ENCODE measurements at regions not wholly inside any gene's neighbourhood (a gene's known extent, or its start where the extent isn't known, plus 50 kb on each side); places are given as distances from the start of the nearest gene placed in this dataset.

- Histone ChIP-seq H3K27ac (no peak overlapping the region), H3K4me3 (no peak overlapping the region), H3K36me3 (no peaks in the 10 kb centered on the region), H3K27me3 (no peaks in the 10 kb centered on the region), H3K4me1 (no peaks in the 10 kb centered on the region), H3K9me3 (no peaks in the 10 kb centered on the region)
- no peak for TF ChIP-seq POLR2A (IDR thresholded peaks at IDR 0.05)
- TF ChIP-seq POLR2AphosphoS5 (IDR thresholded peaks at IDR 0.05; ENCODE audit: insufficient read depth in 1 of 2, low read depth in 1 of 2): no peak
- TF ChIP-seq CTCF (IDR thresholded peaks at IDR 0.05): no peak
- DNase-seq (ENCODE audit: extremely low spot score in 2 of 2): no peak
- intact Hi-C loops (cut with DNase I): no loop called here
These were observed 126.5 kb upstream of the RUNX3 start for GRCh38 chr1:25056536-25056935.

- Histone ChIP-seq H3K9me3 (no peaks in the 10 kb centered on the region), H3K4me1 (no peaks in the 10 kb centered on the region), H3K36me3 (no peaks in the 10 kb centered on the region), H3K4me3 (no peak overlapping the region), H3K27ac (no peak overlapping the region), H3K27me3 (no peaks in the 10 kb centered on the region)
- TF ChIP-seq CTCF (IDR thresholded peaks at IDR 0.05) (no peak), POLR2AphosphoS5 (IDR thresholded peaks at IDR 0.05; ENCODE audit: insufficient read depth in 1 of 2, low read depth in 1 of 2) (no peak), POLR2A (IDR thresholded peaks at IDR 0.05) (no peak)
- DNase-seq (ENCODE audit: extremely low spot score in 2 of 2): no peak
- intact Hi-C loops (cut with DNase I): no loop called here
These were observed 125.9 kb upstream of the RUNX3 start for GRCh38 chr1:25055961-25056360.

GRCh38 chr1:25055324-25055780, 125.3 kb upstream of the RUNX3 start:
- DNase-seq (ENCODE audit: extremely low spot score in 2 of 2): no peak
- Histone ChIP-seq H3K9me3 (no peaks in the 10 kb centered on the region), H3K36me3 (no peaks in the 10 kb centered on the region), H3K27me3 (no peaks in the 10 kb centered on the region), H3K27ac (no peak overlapping the region), H3K4me1 (no peaks in the 10 kb centered on the region), H3K4me3 (no peak overlapping the region)
- TF ChIP-seq POLR2A (IDR thresholded peaks at IDR 0.05) (no peak), CTCF (IDR thresholded peaks at IDR 0.05) (no peak), POLR2AphosphoS5 (IDR thresholded peaks at IDR 0.05; ENCODE audit: insufficient read depth in 1 of 2, low read depth in 1 of 2) (no peak)
- intact Hi-C loops (cut with DNase I): no loop called here

- Histone ChIP-seq H3K27me3 (no peaks in the 10 kb centered on the region), H3K4me1 (no peaks in the 10 kb centered on the region), H3K9me3 (no peaks in the 10 kb centered on the region), H3K4me3 (no peak overlapping the region), H3K27ac (no peak overlapping the region), H3K36me3 (no peaks in the 10 kb centered on the region)
- intact Hi-C loops (cut with DNase I): no loop called here
- TF ChIP-seq POLR2A (IDR thresholded peaks at IDR 0.05) (no peak), CTCF (IDR thresholded peaks at IDR 0.05) (no peak), POLR2AphosphoS5 (IDR thresholded peaks at IDR 0.05; ENCODE audit: insufficient read depth in 1 of 2, low read depth in 1 of 2) (no peak)
- no peak for DNase-seq (ENCODE audit: extremely low spot score in 2 of 2)
These were observed 124.6 kb upstream of the RUNX3 start for GRCh38 chr1:25054526-25055323.

- no peak overlapping the region for H3K4me3 ChIP-seq
- no peak overlapping the region for H3K27ac ChIP-seq
- H3K36me3 ChIP-seq: no peaks in the 10 kb centered on the region
- no peak for DNase-seq (ENCODE audit: extremely low spot score in 2 of 2)
- TF ChIP-seq POLR2AphosphoS5 (IDR thresholded peaks at IDR 0.05; ENCODE audit: insufficient read depth in 1 of 2, low read depth in 1 of 2) (no peak), CTCF (IDR thresholded peaks at IDR 0.05) (no peak), POLR2A (IDR thresholded peaks at IDR 0.05) (no peak)
- no peaks in the 10 kb centered on the region for H3K27me3 ChIP-seq
- H3K4me1 ChIP-seq: no peaks in the 10 kb centered on the region
- intact Hi-C loops (cut with DNase I): no loop called here
- H3K9me3 ChIP-seq: no peaks in the 10 kb centered on the region
These were observed 123.6 kb upstream of the RUNX3 start for GRCh38 chr1:25053576-25054250.
